ENCODE measurements at regions not wholly inside any gene's neighbourhood (a gene's known extent, or its start where the extent isn't known, plus 50 kb on each side); places are given as distances from the start of the nearest gene placed in this dataset.

DNA sequence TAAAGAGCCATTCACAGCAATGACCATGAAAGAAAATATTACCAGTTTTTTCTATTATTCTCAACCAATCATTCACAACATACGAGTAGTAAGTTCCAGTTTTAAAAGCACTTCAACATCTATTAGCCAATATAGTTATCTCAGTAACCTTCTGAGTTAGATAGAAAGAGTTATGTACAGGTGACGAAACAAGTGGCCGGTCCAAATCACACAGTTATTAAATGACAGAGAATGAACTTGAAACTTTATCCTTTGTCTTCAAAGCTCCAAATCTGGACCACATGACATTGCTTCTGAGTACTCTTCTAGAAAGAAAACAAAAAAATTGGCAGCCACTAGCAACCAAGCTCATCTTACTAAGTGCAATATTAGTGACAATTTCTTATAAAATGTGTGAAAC, 393.8 kb downstream of the OMA1 start:
- ChIA-PET POLR2A (no interaction called here), CTCF (no interaction called here)
- no CpG with 5 or more reads among the region's 3 CpGs for WGBS (ENCODE audit: insufficient coverage)
- Histone ChIP-seq H3K4me3 (ENCODE audit: control extremely low read depth in 1 of 5, extremely low read depth in 1 of 5, insufficient read depth in 1 of 5, low read depth in 2 of 5, low read length in 4 of 5) (no peak overlapping the region), H3K4me2 (replicated peaks; ENCODE audit: low read depth, low read length, poor library complexity, severe bottlenecking) (no peak overlapping the region), H3K4me1 (ENCODE audit: control insufficient read depth in 2 of 2, insufficient read depth in 2 of 2, low read length in 2 of 2) (no peaks in the 10 kb centered on the region), H3K9me3 (ENCODE audit: control extremely low read depth in 1 of 3, control insufficient read depth in 2 of 3, insufficient read depth in 1 of 3, low read length in 2 of 3) (no peaks in the 10 kb centered on the region), H3K79me2 (ENCODE audit: control insufficient read depth, insufficient read depth, low read length) (no peaks in the 10 kb centered on the region), H4K20me1 (ENCODE audit: control insufficient read depth, insufficient read depth, low read length, poor library complexity, severe bottlenecking) (no peaks in the 10 kb centered on the region), H3K9ac (ENCODE audit: low read length) (no peak overlapping the region), H2AFZ (ENCODE audit: insufficient read depth, low read depth, low read length, poor library complexity, severe bottlenecking) (no peak overlapping the region), H3K36me3 (replicated peaks in 1 of 2; ENCODE audit: control extremely low read depth in 1 of 2, control insufficient read depth in 1 of 2, extremely low read depth in 1 of 2, insufficient read depth in 2 of 2, low read length in 1 of 2) (no peaks in the 10 kb centered on the region), H3K27me3 (replicated peaks in 1 of 4; ENCODE audit: control extremely low read depth in 1 of 4, control insufficient read depth in 3 of 4, insufficient read depth in 4 of 4, low read length in 3 of 4) (no peaks in the 10 kb centered on the region), H3K27ac (ENCODE audit: low read length in 2 of 2) (no peak overlapping the region)
- DNase-seq = no peak
- Mint-ChIP-seq H3K4me3 (no peak overlapping the region), H3K9me3 (ENCODE audit: insufficient read depth) (no peaks in the 10 kb centered on the region), H3K4me1 (peaks cover 2% of the 10 kb centered on the region), H3K27me3 (peaks cover 6% of the 10 kb centered on the region), H3K27ac (no peak overlapping the region)
- no peak for ATAC-seq (ENCODE audit: low read depth)
- intact Hi-C loops (cut with micrococcal nuclease) = no loop called here
- TF ChIP-seq EZH2 (IDR thresholded peaks at IDR 0.05; ENCODE audit: borderline replicate concordance, insufficient read depth, low read depth, low read length, poor library complexity, severe bottlenecking) = no peak
- TF ChIP-seq, protein P1, sequence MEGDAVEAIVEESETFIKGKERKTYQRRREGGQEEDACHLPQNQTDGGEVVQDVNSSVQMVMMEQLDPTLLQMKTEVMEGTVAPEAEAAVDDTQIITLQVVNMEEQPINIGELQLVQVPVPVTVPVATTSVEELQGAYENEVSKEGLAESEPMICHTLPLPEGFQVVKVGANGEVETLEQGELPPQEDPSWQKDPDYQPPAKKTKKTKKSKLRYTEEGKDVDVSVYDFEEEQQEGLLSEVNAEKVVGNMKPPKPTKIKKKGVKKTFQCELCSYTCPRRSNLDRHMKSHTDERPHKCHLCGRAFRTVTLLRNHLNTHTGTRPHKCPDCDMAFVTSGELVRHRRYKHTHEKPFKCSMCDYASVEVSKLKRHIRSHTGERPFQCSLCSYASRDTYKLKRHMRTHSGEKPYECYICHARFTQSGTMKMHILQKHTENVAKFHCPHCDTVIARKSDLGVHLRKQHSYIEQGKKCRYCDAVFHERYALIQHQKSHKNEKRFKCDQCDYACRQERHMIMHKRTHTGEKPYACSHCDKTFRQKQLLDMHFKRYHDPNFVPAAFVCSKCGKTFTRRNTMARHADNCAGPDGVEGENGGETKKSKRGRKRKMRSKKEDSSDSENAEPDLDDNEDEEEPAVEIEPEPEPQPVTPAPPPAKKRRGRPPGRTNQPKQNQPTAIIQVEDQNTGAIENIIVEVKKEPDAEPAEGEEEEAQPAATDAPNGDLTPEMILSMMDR (IDR thresholded peaks at IDR 0.05) = no peak

DNA sequence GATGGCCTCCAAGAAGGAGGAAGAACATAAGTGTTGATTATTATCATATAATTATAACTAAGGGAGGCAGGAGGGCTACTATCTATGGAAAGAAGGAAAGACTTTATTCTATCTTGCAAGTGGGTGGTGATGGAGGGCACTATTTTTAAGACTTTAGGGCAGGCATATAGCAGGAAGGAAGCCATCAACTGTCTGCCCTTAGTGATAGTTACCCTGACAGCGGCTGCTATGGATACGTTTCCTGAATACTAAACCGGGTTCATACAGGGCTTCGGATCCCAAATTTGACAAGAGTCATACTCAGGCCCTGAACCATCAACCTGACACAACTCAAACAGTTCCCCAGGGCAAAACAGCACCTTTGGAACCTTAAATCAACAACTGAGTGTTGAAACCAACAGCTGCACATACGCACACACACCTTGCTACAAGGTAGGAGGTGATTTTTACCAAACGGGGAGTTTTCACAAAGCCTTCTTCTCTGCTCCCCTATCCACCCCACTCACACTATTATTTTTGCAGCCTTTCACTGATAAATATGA, 397.2 kb downstream of the OMA1 start:
- Histone ChIP-seq H3K4me2 (replicated peaks; ENCODE audit: low read depth, low read length, poor library complexity, severe bottlenecking) (no peak overlapping the region), H4K20me1 (ENCODE audit: control insufficient read depth, insufficient read depth, low read length, poor library complexity, severe bottlenecking) (no peaks in the 10 kb centered on the region), H3K36me3 (replicated peaks in 1 of 2; ENCODE audit: control extremely low read depth in 1 of 2, control insufficient read depth in 1 of 2, extremely low read depth in 1 of 2, insufficient read depth in 2 of 2, low read length in 1 of 2) (no peaks in the 10 kb centered on the region), H2AFZ (ENCODE audit: insufficient read depth, low read depth, low read length, poor library complexity, severe bottlenecking) (no peak overlapping the region), H3K79me2 (ENCODE audit: control insufficient read depth, insufficient read depth, low read length) (no peaks in the 10 kb centered on the region), H3K9me3 (ENCODE audit: control extremely low read depth in 1 of 3, control insufficient read depth in 2 of 3, insufficient read depth in 1 of 3, low read length in 2 of 3) (no peaks in the 10 kb centered on the region), H3K27me3 (replicated peaks in 1 of 4; ENCODE audit: control extremely low read depth in 1 of 4, control insufficient read depth in 3 of 4, insufficient read depth in 4 of 4, low read length in 3 of 4) (no peaks in the 10 kb centered on the region), H3K27ac (ENCODE audit: low read length in 2 of 2) (no peak overlapping the region), H3K4me1 (ENCODE audit: control insufficient read depth in 2 of 2, insufficient read depth in 2 of 2, low read length in 2 of 2) (no peaks in the 10 kb centered on the region), H3K9ac (ENCODE audit: low read length) (no peak overlapping the region), H3K4me3 (ENCODE audit: control extremely low read depth in 1 of 5, extremely low read depth in 1 of 5, insufficient read depth in 1 of 5, low read depth in 2 of 5, low read length in 4 of 5) (no peak overlapping the region)
- Mint-ChIP-seq H3K9me3 (ENCODE audit: insufficient read depth) (no peaks in the 10 kb centered on the region), H3K4me1 (no peaks in the 10 kb centered on the region), H3K27ac (no peak overlapping the region), H3K4me3 (no peak overlapping the region), H3K27me3 (peaks cover 6% of the 10 kb centered on the region)
- intact Hi-C loops (cut with micrococcal nuclease) = no loop called here
- WGBS (ENCODE audit: insufficient coverage) = 6% methylated on average over 4 of the region's 6 CpGs
- POLR2A ChIA-PET = no interaction called here
- no peak for ATAC-seq (ENCODE audit: low read depth)
- TF ChIP-seq, protein P1 (IDR thresholded peaks at IDR 0.05) = no peak
- no peak for TF ChIP-seq EZH2 (IDR thresholded peaks at IDR 0.05; ENCODE audit: borderline replicate concordance, insufficient read depth, low read depth, low read length, poor library complexity, severe bottlenecking)
- CTCF ChIA-PET = no interaction called here
- no peak for DNase-seq
